WERI-Rb-1 (cell line): ENCODE measurements at regions not wholly inside any gene's neighbourhood (a gene's known extent, or its start where the extent isn't known, plus 50 kb on each side); places are given as distances from the start of the nearest gene placed in this dataset.

Experiments
- DNase-seq: peaks from one replicate; pipeline ENCODE4 v3.0.0-alpha.2; 2020
- H3K27ac ChIP-seq: fragments of 250-450 bp; sonication (Bioruptor Pico); 2 replicates; pipeline ENCODE4 v1.5.1; 2020; ENCODE audit warnings: mild to moderate bottlenecking, moderate library complexity
- H3K27me3 ChIP-seq: fragments of 250-450 bp; sonication (Bioruptor Pico); 2 replicates; pipeline ENCODE4 v1.5.1; 2021; ENCODE audit warnings: mild to moderate bottlenecking, low read depth, moderate library complexity; ENCODE audit not compliant: insufficient read depth, severe bottlenecking
- H3K36me3 ChIP-seq: fragments of 250-450 bp; sonication (Bioruptor Pico); 2 replicates; pipeline ENCODE4 v1.5.1; 2020; ENCODE audit warnings: mild to moderate bottlenecking, moderate library complexity
- H3K4me3 ChIP-seq: 2 replicates; pipeline ENCODE4 v1.5.1; 2011; ENCODE audit warnings: low read depth, mild to moderate bottlenecking, control low read depth, low read length
- H3K9me3 ChIP-seq: fragments of 250-450 bp; sonication (Bioruptor Pico); 2 replicates; pipeline ENCODE4 v1.5.1; 2021; ENCODE audit warnings: mild to moderate bottlenecking, moderate library complexity; ENCODE audit not compliant: severe bottlenecking
- CTCF ChIP-seq: IDR thresholded peaks from 2 replicates; pipeline ENCODE4 v1.5.1; 2011; ENCODE audit warnings: low read depth, mild to moderate bottlenecking, control low read depth, inconsistent platforms, low read length

DNA sequence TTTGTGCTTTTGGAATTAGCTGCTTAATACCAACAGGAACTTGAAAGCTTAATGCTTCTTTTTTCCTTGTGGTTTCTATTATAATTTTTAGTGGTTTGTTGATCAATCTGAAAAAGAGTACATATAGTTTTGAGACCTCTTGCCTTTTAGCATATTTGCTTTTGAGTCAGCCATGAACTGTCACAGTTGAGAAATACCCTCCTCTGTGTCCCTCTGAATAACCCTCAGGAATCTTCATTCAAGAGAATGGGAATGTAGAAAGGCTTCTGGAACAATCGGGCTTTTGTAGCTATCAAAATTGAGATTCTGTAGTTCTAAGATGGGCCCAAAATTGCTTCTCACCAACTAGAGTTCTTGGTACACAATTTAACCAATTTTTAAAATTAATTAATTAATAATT, 451.1 kb upstream of the TRIB2 start:
- H3K9me3 ChIP-seq: no peaks in the 10 kb centered on the region
- TF ChIP-seq CTCF: no peak

DNA sequence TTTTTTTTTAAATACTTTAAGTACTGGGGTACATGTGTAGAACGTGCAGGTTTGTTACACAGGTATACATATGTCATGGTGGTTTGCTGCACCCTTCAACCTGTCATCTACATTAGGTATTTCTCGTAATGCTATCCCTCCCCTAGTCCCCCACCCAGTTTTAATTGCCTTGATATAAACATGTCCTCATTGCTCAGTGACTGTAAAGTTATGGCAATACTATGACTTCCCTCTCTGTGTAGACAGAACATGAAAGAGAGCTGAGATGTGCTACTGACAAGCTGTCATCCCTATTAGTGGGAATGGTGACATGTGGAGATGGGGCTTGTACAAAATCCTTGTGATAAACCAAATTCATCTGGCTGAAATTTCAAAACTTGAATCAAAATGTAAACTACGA, 449.7 kb upstream of the TRIB2 start:
- H3K36me3 ChIP-seq: no peaks in the 10 kb centered on the region
- no peak overlapping the region for H3K4me3 ChIP-seq
- H3K27me3 ChIP-seq: no peaks in the 10 kb centered on the region
- no peak overlapping the region for H3K27ac ChIP-seq
- H3K9me3 ChIP-seq: no peaks in the 10 kb centered on the region
- no peak for DNase-seq
- TF ChIP-seq CTCF: no peak

More for the DNA sequence above, 451.1 kb upstream of the TRIB2 start:
- H3K27me3 ChIP-seq: no peaks in the 10 kb centered on the region
- no peak overlapping the region for H3K4me3 ChIP-seq
- H3K27ac ChIP-seq: no peak overlapping the region
- no peak for DNase-seq
- H3K36me3 ChIP-seq: no peaks in the 10 kb centered on the region

DNA sequence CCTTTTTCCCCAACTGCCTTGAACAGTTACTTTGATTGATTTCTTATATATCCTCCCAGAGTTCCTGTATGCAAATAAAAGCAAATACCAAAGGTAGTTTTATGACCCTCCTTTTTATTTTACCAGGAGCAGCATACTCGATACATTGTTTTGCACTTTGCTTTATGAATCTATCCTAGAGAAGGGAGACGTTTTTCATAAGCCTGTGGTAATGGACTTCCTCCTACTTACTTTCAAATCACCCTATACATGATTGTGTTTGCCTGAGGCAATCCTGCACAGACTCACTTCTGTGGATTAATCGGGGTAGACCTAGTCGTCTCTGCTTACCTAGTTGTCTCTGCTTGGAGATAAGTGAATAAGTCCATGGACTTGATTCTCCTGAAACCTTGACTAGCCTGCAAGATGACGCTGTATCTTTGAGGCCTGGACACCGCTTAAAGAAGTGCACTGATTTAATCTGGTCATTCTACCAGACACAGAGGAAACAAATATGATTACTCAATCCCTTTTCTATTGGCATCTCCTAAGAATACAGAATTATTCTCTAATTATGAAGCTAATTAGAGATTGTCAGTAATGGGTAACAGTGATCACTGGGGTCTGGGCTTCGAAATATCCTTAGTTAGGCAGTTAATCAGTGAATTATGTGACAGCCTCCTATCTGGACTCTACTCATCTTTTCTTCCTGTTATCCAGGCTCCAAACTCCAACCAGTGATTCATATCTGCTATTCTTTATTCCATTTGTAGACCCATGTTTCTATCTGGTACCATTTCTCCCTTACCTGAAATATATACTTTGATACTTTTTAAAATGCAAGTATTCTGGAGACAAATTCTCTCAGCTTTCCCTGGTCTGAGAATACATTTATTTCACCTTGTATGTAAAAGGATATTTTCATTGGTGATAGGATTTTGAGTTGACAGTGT, 447.4 kb upstream of the TRIB2 start:
- Histone ChIP-seq H3K9me3 (no peaks in the 10 kb centered on the region), H3K36me3 (no peaks in the 10 kb centered on the region), H3K27me3 (no peaks in the 10 kb centered on the region), H3K4me3 (no peak overlapping the region), H3K27ac (no peak overlapping the region)
- TF ChIP-seq CTCF: no peak
- no peak for DNase-seq

- Histone ChIP-seq H3K27me3 (no peaks in the 10 kb centered on the region), H3K9me3 (no peaks in the 10 kb centered on the region), H3K4me3 (no peak overlapping the region), H3K36me3 (no peaks in the 10 kb centered on the region), H3K27ac (no peak overlapping the region)
- DNase-seq: no peak
- no peak for TF ChIP-seq CTCF
Observed at GRCh38 chr2:12270876-12271588, 445.7 kb upstream of the TRIB2 start.

DNA sequence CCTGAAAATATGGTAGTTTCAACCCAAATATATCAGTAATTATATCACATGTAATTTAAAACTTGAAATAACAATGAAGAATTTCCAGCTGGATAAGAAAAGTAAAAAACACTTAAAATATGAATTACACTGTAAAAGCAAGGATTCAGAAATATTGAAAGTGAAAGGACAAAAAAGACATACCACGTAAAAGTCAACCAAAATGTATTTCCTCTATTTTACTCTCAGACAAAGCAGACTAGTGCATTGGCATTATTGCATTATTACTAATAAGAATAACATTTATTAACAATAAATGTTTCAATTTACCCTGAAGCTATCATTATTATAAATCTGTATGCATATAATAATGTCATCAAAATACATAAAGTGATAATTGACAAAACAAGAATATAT, 445.1 kb upstream of the TRIB2 start:
- H3K9me3 ChIP-seq: no peaks in the 10 kb centered on the region
- no peaks in the 10 kb centered on the region for H3K27me3 ChIP-seq
- TF ChIP-seq CTCF: no peak
- H3K36me3 ChIP-seq: no peaks in the 10 kb centered on the region
- no peak overlapping the region for H3K4me3 ChIP-seq
- no peak for DNase-seq
- no peak overlapping the region for H3K27ac ChIP-seq
